GM12873 (cell line): ENCODE measurements at regions not wholly inside any gene's neighbourhood (a gene's known extent, or its start where the extent isn't known, plus 50 kb on each side); places are given as distances from the start of the nearest gene placed in this dataset.

Experiments used
- TF ChIP-seq, protein P1 (sequence below): IDR thresholded peaks from 2 replicates; pipeline ENCODE4 v1.5.1; 2012; ENCODE audit warnings: low read depth, mild to moderate bottlenecking, moderate library complexity, low read length, control low read depth; ENCODE audit not compliant: insufficient read depth; ENCODE audit errors: missing control alignments

DNA sequence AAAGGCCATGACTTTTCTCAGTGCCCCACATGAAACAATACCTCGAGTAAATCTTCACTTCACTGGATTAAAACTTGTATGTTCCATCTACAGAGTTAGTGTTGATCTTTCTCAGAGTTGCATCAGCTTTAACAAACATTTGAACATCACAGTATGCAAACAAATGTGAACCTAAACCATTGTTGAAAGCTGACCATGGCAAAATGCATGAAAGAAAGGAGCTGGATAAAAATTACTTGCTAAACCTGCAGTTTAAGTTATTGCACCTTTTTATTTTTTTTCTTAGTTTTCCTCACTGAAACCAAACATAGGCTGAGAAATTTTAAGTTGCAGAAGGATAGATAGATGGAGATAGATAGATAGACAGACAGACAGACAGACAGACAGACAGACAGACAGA is 107.2 kb upstream of the UGP2 start:
- TF ChIP-seq, protein P1, sequence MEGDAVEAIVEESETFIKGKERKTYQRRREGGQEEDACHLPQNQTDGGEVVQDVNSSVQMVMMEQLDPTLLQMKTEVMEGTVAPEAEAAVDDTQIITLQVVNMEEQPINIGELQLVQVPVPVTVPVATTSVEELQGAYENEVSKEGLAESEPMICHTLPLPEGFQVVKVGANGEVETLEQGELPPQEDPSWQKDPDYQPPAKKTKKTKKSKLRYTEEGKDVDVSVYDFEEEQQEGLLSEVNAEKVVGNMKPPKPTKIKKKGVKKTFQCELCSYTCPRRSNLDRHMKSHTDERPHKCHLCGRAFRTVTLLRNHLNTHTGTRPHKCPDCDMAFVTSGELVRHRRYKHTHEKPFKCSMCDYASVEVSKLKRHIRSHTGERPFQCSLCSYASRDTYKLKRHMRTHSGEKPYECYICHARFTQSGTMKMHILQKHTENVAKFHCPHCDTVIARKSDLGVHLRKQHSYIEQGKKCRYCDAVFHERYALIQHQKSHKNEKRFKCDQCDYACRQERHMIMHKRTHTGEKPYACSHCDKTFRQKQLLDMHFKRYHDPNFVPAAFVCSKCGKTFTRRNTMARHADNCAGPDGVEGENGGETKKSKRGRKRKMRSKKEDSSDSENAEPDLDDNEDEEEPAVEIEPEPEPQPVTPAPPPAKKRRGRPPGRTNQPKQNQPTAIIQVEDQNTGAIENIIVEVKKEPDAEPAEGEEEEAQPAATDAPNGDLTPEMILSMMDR = no peak

DNA sequence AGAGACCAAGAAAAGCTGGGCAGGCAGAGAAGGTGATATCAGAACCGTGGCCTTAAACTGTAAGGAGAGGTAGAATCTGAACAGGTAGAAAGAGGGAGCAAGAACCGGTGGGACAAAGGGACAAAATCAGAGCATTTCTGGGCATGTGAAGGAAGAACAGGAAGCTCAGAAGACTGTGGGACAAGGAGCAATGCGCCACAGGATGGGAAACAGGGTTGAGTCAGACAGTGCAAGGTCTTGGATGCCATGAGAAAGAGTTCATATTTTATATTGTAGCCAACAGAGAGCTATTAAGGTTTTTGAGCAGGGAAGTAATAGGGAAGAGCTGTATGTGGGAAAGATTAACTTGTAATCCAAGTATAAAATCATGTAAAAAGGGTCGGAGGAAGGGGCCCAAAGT is 106.4 kb upstream of the UGP2 start:
- TF ChIP-seq, protein P1 = no peak

DNA sequence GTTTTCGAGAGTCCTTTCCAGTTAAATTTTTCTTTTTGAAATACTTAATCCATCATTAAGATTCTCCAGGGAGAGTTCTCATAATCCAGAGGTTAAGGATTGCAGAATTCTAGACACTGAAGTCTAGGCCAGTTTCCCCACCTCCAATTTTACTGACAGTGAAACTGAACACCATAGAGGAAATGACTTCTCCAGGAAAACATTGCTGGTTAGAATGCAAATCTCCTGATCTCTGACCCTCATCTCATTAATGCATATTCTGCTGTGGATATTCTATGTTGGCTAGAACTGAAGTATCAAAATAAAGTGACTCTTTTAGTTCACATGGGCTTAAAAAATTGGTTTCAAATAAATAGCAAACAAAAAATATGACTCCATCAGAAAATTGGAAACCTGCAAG is 105.8 kb upstream of the UGP2 start:
- TF ChIP-seq, protein P1 = no peak

DNA sequence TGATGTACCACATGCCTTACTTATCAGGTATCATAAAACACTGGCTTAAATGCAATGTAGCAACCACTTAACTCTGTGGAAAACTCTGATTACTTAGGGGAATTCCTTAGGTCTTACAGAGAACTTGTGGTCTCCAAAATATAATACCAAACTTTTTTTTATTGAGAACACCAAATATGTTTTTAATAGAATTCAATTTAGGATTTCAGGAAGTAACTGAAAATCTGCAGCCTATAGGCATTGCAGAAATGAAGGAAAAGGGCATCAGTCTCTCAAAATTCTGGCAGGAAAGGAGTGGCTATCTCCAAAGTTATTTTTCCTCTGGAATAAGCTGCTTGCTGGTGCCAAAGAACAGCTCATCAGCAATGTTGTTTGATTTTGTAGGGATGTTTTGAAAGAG is 105.3 kb upstream of the UGP2 start:
- TF ChIP-seq, protein P1 = no peak

- TF ChIP-seq, protein P1 = no peak
Observed at GRCh38 chr2:63737081-63737751, 104.5 kb upstream of the UGP2 start.

- TF ChIP-seq, protein P1 = no peak
Observed at GRCh38 chr2:63738019-63738418, 103.7 kb upstream of the UGP2 start.

GRCh38 chr2:63740020-63740419 is 101.7 kb upstream of the UGP2 start:
- TF ChIP-seq, protein P1 = no peak
